ENCODE measurements at regions not wholly inside any gene's neighbourhood (a gene's known extent, or its start where the extent isn't known, plus 50 kb on each side); places are given as distances from the start of the nearest gene placed in this dataset.

DNA sequence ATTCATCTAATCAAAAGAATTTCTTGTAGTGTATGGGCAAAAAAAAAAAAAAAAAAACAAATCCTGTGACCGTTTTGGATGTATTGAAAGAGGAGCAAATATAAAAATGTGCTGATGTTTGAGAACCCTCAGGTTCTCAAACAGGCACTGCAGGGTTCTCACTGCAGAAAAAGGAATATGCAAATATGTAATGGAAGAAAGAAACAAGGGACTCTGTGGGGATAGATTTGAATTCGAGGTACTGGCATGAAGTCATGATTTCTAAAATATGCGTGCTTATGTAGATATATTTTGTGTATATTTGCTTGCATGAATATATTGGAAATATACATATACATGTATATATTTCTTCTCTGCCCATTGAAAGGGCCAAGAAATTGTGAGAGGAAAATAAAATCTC is 365.0 kb upstream of the RUNX1 start:
- TF ChIP-seq, protein P1, sequence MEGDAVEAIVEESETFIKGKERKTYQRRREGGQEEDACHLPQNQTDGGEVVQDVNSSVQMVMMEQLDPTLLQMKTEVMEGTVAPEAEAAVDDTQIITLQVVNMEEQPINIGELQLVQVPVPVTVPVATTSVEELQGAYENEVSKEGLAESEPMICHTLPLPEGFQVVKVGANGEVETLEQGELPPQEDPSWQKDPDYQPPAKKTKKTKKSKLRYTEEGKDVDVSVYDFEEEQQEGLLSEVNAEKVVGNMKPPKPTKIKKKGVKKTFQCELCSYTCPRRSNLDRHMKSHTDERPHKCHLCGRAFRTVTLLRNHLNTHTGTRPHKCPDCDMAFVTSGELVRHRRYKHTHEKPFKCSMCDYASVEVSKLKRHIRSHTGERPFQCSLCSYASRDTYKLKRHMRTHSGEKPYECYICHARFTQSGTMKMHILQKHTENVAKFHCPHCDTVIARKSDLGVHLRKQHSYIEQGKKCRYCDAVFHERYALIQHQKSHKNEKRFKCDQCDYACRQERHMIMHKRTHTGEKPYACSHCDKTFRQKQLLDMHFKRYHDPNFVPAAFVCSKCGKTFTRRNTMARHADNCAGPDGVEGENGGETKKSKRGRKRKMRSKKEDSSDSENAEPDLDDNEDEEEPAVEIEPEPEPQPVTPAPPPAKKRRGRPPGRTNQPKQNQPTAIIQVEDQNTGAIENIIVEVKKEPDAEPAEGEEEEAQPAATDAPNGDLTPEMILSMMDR (IDR thresholded peaks at IDR 0.05), result no peak
- Mint-ChIP-seq H3K4me1 (ENCODE audit: low read depth) (peaks cover 12% of the 10 kb centered on the region), H3K27ac (ENCODE audit: unreplicated experiment) (no peak overlapping the region), H3K9me3 (ENCODE audit: low read depth) (no peaks in the 10 kb centered on the region), H3K27me3 (ENCODE audit: low read depth) (no peaks in the 10 kb centered on the region), H3K4me3 (ENCODE audit: unreplicated experiment) (no peak overlapping the region), H3K36me3 (ENCODE audit: low read depth) (no peaks in the 10 kb centered on the region)
- no peak for DNase-seq (ENCODE audit: low spot score)

GRCh38 chr21:35412231-35412630 is 363.1 kb upstream of the RUNX1 start:
- DNase-seq (ENCODE audit: low spot score), result no peak
- no peak overlapping the region for H3K27ac Mint-ChIP-seq (ENCODE audit: unreplicated experiment)
- H3K27me3 Mint-ChIP-seq (ENCODE audit: low read depth), result no peaks in the 10 kb centered on the region
- H3K4me1 Mint-ChIP-seq (ENCODE audit: low read depth), result peaks cover 22% of the 10 kb centered on the region
- TF ChIP-seq, protein P1 (IDR thresholded peaks at IDR 0.05), result no peak
- no peak overlapping the region for H3K4me3 Mint-ChIP-seq (ENCODE audit: unreplicated experiment)
- H3K9me3 Mint-ChIP-seq (ENCODE audit: low read depth), result no peaks in the 10 kb centered on the region
- H3K36me3 Mint-ChIP-seq (ENCODE audit: low read depth), result no peaks in the 10 kb centered on the region

- TF ChIP-seq, protein P1 (IDR thresholded peaks at IDR 0.05), result no peak
- no peak for DNase-seq (ENCODE audit: low spot score)
- Mint-ChIP-seq H3K4me3 (ENCODE audit: unreplicated experiment) (no peak overlapping the region), H3K36me3 (ENCODE audit: low read depth) (no peaks in the 10 kb centered on the region), H3K9me3 (ENCODE audit: low read depth) (no peaks in the 10 kb centered on the region), H3K27ac (ENCODE audit: unreplicated experiment) (no peak overlapping the region), H3K27me3 (ENCODE audit: low read depth) (no peaks in the 10 kb centered on the region), H3K4me1 (ENCODE audit: low read depth) (peaks cover 22% of the 10 kb centered on the region)
Measured at GRCh38 chr21:35411434-35411833, 362.3 kb upstream of the RUNX1 start.

DNA sequence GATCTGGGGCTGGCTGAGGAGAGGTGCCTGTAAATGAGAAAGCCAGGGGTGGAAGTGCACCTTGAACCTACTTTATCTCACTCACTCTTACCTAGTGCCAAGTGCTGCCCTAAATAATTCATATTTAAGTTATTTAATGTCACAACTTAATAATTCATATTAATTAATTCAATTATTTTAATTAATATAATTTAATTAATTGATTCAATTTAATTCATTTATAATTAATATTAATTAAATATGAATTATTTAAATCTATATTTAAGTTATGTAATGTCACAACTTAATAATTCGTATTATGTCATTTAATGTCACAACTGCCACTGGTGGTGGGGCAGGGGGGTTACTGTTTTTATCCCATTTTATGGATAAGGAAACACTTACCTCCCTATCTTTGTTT is 361.6 kb upstream of the RUNX1 start:
- Mint-ChIP-seq H3K36me3 (ENCODE audit: low read depth) (no peaks in the 10 kb centered on the region), H3K4me1 (ENCODE audit: low read depth) (peaks cover 22% of the 10 kb centered on the region), H3K27me3 (ENCODE audit: low read depth) (no peaks in the 10 kb centered on the region), H3K27ac (ENCODE audit: unreplicated experiment) (no peak overlapping the region), H3K4me3 (ENCODE audit: unreplicated experiment) (no peak overlapping the region), H3K9me3 (ENCODE audit: low read depth) (no peaks in the 10 kb centered on the region)
- DNase-seq (ENCODE audit: low spot score), result no peak
- TF ChIP-seq, protein P1 (IDR thresholded peaks at IDR 0.05), result no peak

DNA sequence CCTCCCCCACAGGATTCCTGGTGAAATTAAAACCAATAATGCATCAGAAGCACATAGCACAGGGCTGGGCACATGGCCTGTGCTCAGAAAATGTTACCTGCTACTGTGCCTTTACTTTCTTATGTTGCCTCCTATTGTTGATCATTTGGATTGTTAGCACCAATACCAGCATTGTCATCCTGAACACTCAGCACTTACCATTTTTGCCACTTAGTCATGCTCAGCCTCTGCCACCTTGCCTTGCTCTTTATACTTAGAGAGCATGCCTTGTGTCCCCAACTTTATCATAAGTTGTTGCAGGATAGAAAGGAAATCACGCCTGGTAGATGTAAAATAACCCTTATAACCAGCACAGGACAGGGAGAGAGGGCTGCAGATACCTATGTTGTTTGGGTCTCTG is 361.0 kb upstream of the RUNX1 start:
- H3K36me3 Mint-ChIP-seq (ENCODE audit: low read depth), result no peaks in the 10 kb centered on the region
- H3K27me3 Mint-ChIP-seq (ENCODE audit: low read depth), result no peaks in the 10 kb centered on the region
- no peaks in the 10 kb centered on the region for H3K9me3 Mint-ChIP-seq (ENCODE audit: low read depth)
- no peak overlapping the region for H3K4me3 Mint-ChIP-seq (ENCODE audit: unreplicated experiment)
- H3K27ac Mint-ChIP-seq (ENCODE audit: unreplicated experiment), result no peak overlapping the region
- no peak for DNase-seq (ENCODE audit: low spot score)
- H3K4me1 Mint-ChIP-seq (ENCODE audit: low read depth), result peaks cover 22% of the 10 kb centered on the region
- TF ChIP-seq, protein P1 (IDR thresholded peaks at IDR 0.05), result no peak
